Osteocyte (in vitro differentiated cells): ENCODE measurements at regions not wholly inside any gene's neighbourhood (a gene's known extent, or its start where the extent isn't known, plus 50 kb on each side); places are given as distances from the start of the nearest gene placed in this dataset.

Experiments used
- DNase-seq: peaks from one replicate; pipeline ENCODE4 v3.0.0; 2021; ENCODE audit warnings: mixed read lengths; ENCODE audit not compliant: unreplicated experiment; ENCODE audit errors: extremely low spot score
- H3K27ac Mint-ChIP-seq: one replicate; pipeline ENCODE4 v1.8.0; 2021; ENCODE audit warnings: mild to moderate bottlenecking, mixed read lengths; ENCODE audit not compliant: unreplicated experiment
- H3K27me3 Mint-ChIP-seq: one replicate; pipeline ENCODE4 v1.8.0; 2021; ENCODE audit warnings: mixed read lengths; ENCODE audit not compliant: unreplicated experiment
- H3K36me3 Mint-ChIP-seq: one replicate; pipeline ENCODE4 v1.8.0; 2021; ENCODE audit warnings: mixed read lengths; ENCODE audit not compliant: unreplicated experiment
- H3K4me1 Mint-ChIP-seq: one replicate; pipeline ENCODE4 v1.8.0; 2021; ENCODE audit warnings: mixed read lengths; ENCODE audit not compliant: unreplicated experiment
- H3K4me3 Mint-ChIP-seq: one replicate; pipeline ENCODE4 v1.8.0; 2021; ENCODE audit warnings: mild to moderate bottlenecking, moderate library complexity, mixed read lengths; ENCODE audit not compliant: unreplicated experiment
- H3K9me3 Mint-ChIP-seq: one replicate; pipeline ENCODE4 v1.8.0; 2021; ENCODE audit warnings: mixed read lengths; ENCODE audit not compliant: unreplicated experiment
- TF ChIP-seq, protein P1 (sequence below): fragments of 200-600 bp; sonication (generic); IDR thresholded peaks from 2 replicates; pipeline ENCODE4 v1.5.0; 2021; ENCODE audit warnings: antibody characterized with exemption, mild to moderate bottlenecking, moderate library complexity

DNA sequence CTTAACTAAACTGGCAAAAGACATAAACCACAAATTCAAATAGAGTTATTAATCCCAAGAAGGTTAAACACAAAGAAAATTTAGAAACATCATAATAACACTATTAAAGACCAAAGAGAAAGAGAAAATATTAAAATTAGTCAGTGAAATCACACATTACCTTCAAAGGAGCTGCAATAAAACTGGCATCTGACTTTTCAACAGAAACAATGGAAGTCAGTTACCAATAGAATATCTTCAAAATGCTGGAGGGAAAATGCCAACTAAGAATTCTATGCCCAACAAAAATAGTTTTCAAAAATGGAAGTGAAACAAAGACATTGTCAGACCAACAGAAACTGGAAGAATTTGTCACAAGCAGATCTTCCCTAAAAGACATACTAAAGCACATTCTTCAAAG lies 68.7 kb upstream of the RNF7 start:
- no peak overlapping the region for H3K27ac Mint-ChIP-seq
- no peaks in the 10 kb centered on the region for H3K36me3 Mint-ChIP-seq
- peaks cover 17% of the 10 kb centered on the region for H3K9me3 Mint-ChIP-seq
- peaks cover 3% of the 10 kb centered on the region for H3K4me1 Mint-ChIP-seq
- peaks cover 34% of the 10 kb centered on the region for H3K27me3 Mint-ChIP-seq
- no peak overlapping the region for H3K4me3 Mint-ChIP-seq
- no peak for DNase-seq
- TF ChIP-seq, protein P1, sequence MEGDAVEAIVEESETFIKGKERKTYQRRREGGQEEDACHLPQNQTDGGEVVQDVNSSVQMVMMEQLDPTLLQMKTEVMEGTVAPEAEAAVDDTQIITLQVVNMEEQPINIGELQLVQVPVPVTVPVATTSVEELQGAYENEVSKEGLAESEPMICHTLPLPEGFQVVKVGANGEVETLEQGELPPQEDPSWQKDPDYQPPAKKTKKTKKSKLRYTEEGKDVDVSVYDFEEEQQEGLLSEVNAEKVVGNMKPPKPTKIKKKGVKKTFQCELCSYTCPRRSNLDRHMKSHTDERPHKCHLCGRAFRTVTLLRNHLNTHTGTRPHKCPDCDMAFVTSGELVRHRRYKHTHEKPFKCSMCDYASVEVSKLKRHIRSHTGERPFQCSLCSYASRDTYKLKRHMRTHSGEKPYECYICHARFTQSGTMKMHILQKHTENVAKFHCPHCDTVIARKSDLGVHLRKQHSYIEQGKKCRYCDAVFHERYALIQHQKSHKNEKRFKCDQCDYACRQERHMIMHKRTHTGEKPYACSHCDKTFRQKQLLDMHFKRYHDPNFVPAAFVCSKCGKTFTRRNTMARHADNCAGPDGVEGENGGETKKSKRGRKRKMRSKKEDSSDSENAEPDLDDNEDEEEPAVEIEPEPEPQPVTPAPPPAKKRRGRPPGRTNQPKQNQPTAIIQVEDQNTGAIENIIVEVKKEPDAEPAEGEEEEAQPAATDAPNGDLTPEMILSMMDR: no peak

DNA sequence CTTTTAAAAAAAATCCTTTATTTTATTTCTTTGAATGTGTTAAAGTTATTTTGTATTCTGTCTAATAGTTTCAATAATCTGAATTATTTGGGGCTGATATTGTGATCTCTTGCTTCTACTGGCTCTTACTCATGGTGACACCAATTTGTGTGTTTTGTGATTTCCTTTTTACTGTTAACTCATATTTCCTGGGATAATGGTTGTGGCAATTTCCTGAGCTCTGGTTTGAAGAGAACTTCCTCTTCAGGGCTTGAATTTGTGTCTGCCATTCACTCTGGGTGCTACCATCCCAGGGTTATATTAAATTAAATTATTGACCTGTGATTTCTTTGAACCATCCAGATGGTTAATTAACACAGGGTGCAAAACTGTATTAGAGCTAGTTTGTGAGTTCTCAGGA lies 60.4 kb upstream of the RNF7 start:
- H3K27me3 Mint-ChIP-seq: peaks cover 27% of the 10 kb centered on the region
- TF ChIP-seq, protein P1: no peak
- H3K4me3 Mint-ChIP-seq: no peak overlapping the region
- H3K9me3 Mint-ChIP-seq: no peaks in the 10 kb centered on the region
- peaks cover 6% of the 10 kb centered on the region for H3K4me1 Mint-ChIP-seq
- no peak for DNase-seq
- no peak overlapping the region for H3K27ac Mint-ChIP-seq
- H3K36me3 Mint-ChIP-seq: no peaks in the 10 kb centered on the region

DNA sequence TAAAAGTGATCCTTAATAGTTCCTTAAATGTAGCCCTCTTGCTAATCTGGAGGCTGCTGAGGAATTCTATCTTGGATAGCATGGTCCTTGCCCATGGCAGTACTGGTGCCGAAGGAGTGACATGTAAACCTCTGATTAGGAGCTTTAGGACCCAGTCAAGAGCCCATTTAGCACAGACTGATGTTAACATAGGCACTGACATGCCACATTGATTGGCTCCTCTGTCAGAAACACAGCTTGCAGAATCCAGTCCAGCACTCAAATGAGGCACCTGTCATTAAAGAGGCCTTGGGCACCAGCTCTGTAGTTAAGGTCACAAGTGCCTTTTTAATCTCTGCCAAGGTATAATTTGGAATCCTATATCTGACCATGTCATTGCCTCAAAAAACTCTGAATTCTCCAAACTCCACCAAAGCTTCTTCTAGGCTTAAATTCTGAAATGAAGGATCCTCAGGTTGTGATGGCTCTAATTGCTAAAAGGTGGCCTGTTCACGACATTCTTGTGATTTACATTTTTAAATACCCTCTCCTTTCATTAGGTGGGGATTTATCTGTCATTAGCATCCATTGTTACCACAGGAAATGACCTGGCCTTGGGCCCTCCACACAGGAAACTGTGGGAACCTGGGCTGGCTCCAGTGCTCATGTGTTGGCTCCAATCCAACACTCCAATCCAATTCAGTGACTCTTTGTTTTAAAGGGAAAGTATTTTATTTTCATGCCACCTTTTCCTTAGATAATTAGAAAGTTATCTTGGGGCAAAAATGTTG lies 57.3 kb upstream of the RNF7 start:
- H3K36me3 Mint-ChIP-seq: no peaks in the 10 kb centered on the region
- peaks cover 12% of the 10 kb centered on the region for H3K27me3 Mint-ChIP-seq
- H3K4me3 Mint-ChIP-seq: no peak overlapping the region
- peaks cover 6% of the 10 kb centered on the region for H3K4me1 Mint-ChIP-seq
- H3K27ac Mint-ChIP-seq: no peak overlapping the region
- DNase-seq: no peak
- TF ChIP-seq, protein P1: no peak
- H3K9me3 Mint-ChIP-seq: no peaks in the 10 kb centered on the region

DNA sequence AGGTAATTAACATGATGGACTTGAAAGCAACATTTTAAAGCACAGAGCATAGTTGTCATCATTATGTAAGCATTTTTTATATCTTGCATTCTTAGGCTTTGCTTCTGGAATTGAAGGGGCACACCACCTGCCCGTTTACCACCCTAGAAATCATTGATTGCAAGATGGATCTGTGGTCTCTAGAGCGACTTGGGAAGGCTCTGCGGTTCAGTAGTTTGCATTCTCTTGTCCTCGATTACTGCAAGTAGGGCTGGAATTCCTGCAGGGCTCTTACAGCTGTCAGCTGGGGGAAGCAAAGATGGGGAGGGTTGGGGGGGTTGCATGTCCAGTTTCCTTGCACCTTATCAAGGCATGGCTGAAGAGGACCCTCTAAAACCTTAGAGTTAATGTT lies 56.7 kb upstream of the RNF7 start:
- H3K9me3 Mint-ChIP-seq: no peaks in the 10 kb centered on the region
- DNase-seq: no peak
- H3K4me3 Mint-ChIP-seq: no peak overlapping the region
- peaks cover 9% of the 10 kb centered on the region for H3K4me1 Mint-ChIP-seq
- no peak overlapping the region for H3K27ac Mint-ChIP-seq
- H3K27me3 Mint-ChIP-seq: peaks cover 10% of the 10 kb centered on the region
- no peaks in the 10 kb centered on the region for H3K36me3 Mint-ChIP-seq
- TF ChIP-seq, protein P1: no peak

DNA sequence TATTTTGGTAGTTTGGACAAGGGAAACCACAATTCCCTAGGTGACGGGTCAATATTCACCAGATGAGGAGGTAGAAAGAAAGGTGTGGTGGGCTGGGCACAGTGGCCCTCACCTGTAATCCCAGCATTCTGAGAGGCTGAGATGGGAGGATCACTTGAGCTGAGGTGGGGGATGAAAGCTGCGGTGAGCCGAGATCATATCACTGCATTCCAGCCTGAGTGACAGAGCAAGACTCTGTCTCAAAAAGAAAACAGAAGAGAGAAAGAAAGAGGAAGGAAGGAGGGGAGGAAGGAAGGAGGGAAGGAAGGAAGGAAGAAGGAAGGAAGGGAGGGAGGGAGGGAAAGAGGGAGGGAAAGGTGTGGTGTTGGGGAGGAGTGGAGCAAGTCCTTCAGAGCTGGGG lies 56.1 kb upstream of the RNF7 start:
- peaks cover 4% of the 10 kb centered on the region for H3K27me3 Mint-ChIP-seq
- H3K27ac Mint-ChIP-seq: no peak overlapping the region
- no peaks in the 10 kb centered on the region for H3K9me3 Mint-ChIP-seq
- no peaks in the 10 kb centered on the region for H3K36me3 Mint-ChIP-seq
- TF ChIP-seq, protein P1: no peak
- H3K4me3 Mint-ChIP-seq: no peak overlapping the region
- DNase-seq: no peak
- H3K4me1 Mint-ChIP-seq: peaks cover 14% of the 10 kb centered on the region
